Memory B cell (primary cell): ENCODE measurements at regions not wholly inside any gene's neighbourhood (a gene's known extent, or its start where the extent isn't known, plus 50 kb on each side); places are given as distances from the start of the nearest gene placed in this dataset.
"Not testable (repeated sequence)": the region's sequence is repeated elsewhere in the genome, so short reads cannot be mapped to it uniquely, and the experiment has no call there.

Experiments
- ATAC-seq: fragments of 150-1000 bp; cut with Tn5 transposase; 2 replicates; pipeline ENCODE4 v1.10.0; 2021; ENCODE audit warnings: low read depth, mild to moderate bottlenecking, moderate library complexity
- DNase-seq, 2 donors: peaks; one replicate each; pipeline ENCODE4 v3.0.0; 2022; ENCODE audit warnings: low spot score in 2 of 2
- H3K27ac Mint-ChIP-seq: one replicate; pipeline ENCODE4 v1.8.0; 2022; ENCODE audit warnings: mild to moderate bottlenecking, moderate library complexity, mixed read lengths
- H3K27me3 Mint-ChIP-seq: one replicate; pipeline ENCODE4 v1.8.0; 2022; ENCODE audit warnings: mixed read lengths
- H3K36me3 Mint-ChIP-seq: one replicate; pipeline ENCODE4 v1.8.0; 2022; ENCODE audit warnings: mild to moderate bottlenecking, mixed read lengths
- H3K4me1 Mint-ChIP-seq: one replicate; pipeline ENCODE4 v1.8.0; 2022; ENCODE audit warnings: mixed read lengths
- H3K4me3 Mint-ChIP-seq: one replicate; pipeline ENCODE4 v1.8.0; 2022; ENCODE audit warnings: mild to moderate bottlenecking, moderate library complexity, mixed read lengths
- H3K9me3 Mint-ChIP-seq: one replicate; pipeline ENCODE4 v1.8.0; 2022; ENCODE audit warnings: mixed read lengths

DNA sequence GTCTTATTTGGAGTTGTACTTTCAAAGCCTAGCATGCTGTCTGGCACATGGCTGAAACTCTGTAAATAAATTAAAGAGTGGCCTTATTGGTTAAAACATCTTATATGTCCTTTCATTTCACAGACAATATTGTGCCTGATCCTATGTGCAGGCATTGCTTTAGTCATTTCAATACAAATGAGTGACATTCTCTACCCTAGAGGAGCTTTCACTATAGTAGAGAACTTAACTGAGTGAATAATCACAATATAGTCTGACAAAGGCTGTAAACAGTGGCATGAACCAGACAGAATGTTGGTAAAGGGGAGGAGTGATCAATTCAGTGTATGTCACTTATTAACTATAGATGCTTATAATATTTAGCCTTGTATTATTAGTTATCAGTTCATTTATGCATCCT, 481.8 kb downstream of the TFAP2B start:
- Mint-ChIP-seq H3K36me3 (no peaks in the 10 kb centered on the region), H3K27ac (no peak overlapping the region), H3K4me1 (no peaks in the 10 kb centered on the region), H3K4me3 (no peak overlapping the region), H3K9me3 (peaks cover 1% of the 10 kb centered on the region), H3K27me3 (peaks cover 3% of the 10 kb centered on the region)
- no peak for DNase-seq
- ATAC-seq: no peak

DNA sequence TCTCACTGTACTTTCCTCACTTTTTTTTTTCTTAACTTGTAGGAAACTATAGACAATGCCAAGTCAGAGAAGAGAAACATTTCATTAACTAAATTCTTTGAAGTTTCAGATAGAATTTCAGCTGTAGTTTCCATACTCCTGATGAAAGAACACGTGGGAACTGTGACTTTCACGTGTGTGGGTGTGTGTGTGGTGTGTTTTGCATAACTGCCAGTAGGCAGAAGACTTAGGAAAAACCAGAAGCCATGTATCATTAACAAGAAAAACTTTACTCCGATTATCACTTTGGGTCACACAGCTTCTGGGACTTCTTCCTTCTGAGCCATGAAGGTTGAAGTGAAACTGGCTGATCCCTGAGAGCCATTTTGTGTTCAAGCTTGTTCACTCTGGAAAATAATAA, 483.3 kb downstream of the TFAP2B start:
- Mint-ChIP-seq H3K9me3 (peaks cover 1% of the 10 kb centered on the region), H3K36me3 (no peaks in the 10 kb centered on the region), H3K4me1 (no peaks in the 10 kb centered on the region), H3K27me3 (peaks cover 3% of the 10 kb centered on the region), H3K27ac (no peak overlapping the region), H3K4me3 (no peak overlapping the region)
- DNase-seq: no peak
- no peak for ATAC-seq

DNA sequence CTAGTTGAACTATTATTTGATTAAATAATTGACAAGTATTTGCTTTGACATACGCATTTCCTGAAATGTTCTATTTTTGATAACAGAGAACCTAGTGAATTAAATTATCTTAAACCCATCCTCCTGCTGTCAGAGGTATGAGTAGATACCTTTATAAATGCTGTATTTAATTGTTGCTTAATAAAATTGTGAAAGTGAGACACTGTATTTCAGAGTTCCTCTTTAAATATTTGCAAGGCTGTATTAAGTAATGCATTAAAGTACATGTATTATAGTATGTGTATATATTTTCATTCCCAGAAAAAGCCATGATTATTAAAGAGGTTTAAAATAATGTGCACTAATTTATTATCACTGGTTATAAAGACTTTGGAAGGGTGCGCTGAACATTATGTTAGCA, 483.8 kb downstream of the TFAP2B start:
- H3K27ac Mint-ChIP-seq: no peak overlapping the region
- H3K4me1 Mint-ChIP-seq: no peaks in the 10 kb centered on the region
- H3K9me3 Mint-ChIP-seq: peaks cover 1% of the 10 kb centered on the region
- no peak for ATAC-seq
- H3K36me3 Mint-ChIP-seq: no peaks in the 10 kb centered on the region
- H3K27me3 Mint-ChIP-seq: peaks cover 3% of the 10 kb centered on the region
- DNase-seq: no peak
- no peak overlapping the region for H3K4me3 Mint-ChIP-seq

DNA sequence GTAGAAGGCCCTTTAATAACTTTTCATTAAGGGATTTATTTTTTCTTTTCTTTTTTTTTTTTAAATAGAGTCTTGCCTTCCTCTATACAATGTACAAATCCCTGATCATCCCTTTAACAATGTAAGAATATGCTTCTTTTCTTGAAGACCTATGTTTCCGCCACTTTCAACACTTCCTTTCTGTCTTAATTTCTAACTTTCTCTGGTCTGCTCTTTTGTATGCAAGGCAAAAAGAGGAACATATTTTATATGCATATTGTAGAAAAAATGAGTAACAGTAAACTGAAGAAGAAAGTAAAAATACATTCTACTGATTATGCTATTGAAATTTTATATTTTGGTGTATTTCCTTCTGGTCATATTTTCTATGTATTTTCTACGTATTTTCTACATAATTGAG, 484.7 kb downstream of the TFAP2B start:
- ATAC-seq: no peak
- DNase-seq: no peak
- Mint-ChIP-seq H3K36me3 (no peaks in the 10 kb centered on the region), H3K9me3 (peaks cover 1% of the 10 kb centered on the region), H3K4me1 (no peaks in the 10 kb centered on the region), H3K4me3 (no peak overlapping the region), H3K27ac (no peak overlapping the region), H3K27me3 (peaks cover 2% of the 10 kb centered on the region)

DNA sequence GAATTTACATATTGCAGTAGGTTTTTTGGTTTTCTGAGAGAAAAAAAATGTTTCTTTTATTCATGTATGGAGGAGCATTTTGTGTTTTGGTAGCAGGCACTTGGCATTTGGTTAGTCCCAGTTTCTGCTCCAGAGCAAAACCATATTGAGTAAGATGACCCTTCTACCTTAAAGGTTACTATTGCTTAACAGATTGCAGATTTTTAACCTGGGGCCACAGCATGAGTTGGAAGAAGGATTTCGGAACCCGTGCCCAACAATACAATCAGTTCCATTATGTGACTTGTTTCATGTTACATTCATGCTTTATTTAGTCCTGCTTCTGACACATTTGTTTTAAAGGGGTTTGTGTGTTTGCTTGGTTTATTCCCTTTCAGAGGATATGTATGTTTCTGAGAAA, 496.3 kb downstream of the TFAP2B start:
- Mint-ChIP-seq H3K4me1 (no peaks in the 10 kb centered on the region), H3K9me3 (no peaks in the 10 kb centered on the region), H3K36me3 (no peaks in the 10 kb centered on the region), H3K27ac (no peak overlapping the region), H3K4me3 (no peak overlapping the region), H3K27me3 (no peaks in the 10 kb centered on the region)
- DNase-seq (no peak), ATAC-seq (no peak)

DNA sequence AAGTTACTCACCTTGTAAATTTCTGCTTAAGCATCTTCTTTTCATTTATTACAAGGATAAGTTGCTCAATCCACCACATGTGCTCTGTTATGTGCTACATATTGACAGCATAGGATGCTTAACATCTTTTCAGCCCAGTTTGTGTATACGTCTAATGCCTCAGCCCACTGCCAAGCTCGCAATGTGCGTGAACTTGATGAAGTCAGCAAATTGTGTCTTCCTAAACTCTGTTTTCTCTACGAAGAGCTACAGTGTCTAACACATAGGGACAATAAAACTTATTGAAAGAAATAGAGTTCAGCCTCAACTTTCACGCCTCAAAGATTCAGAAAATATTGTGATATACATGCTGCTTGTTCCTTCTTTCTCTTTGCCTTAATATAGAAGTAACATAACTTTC, 500.0 kb downstream of the TFAP2B start:
- no peaks in the 10 kb centered on the region for H3K4me1 Mint-ChIP-seq
- H3K9me3 Mint-ChIP-seq: peaks cover 4% of the 10 kb centered on the region
- no peak for ATAC-seq
- H3K27me3 Mint-ChIP-seq: no peaks in the 10 kb centered on the region
- no peak overlapping the region for H3K4me3 Mint-ChIP-seq
- no peak for DNase-seq
- H3K36me3 Mint-ChIP-seq: no peaks in the 10 kb centered on the region
- H3K27ac Mint-ChIP-seq: no peak overlapping the region

DNA sequence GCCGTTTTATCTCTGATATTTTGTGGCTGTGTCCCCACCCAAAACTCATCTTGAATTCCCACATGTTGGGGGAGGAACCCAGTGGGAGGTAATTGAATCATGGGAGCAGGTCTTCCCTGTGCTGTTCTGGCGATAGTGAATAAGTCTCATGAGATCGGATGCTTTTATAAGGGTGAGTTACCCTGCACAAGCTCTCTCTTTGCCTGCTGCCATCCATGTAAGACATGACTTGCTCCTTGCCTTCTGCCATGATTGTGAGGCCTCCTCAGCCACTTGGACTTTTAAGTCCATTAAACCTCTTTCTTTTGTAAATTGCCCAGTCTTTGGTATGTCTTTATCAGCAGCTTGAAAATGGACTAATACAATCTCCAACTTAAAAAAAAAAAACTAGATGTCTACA, 502.8 kb downstream of the TFAP2B start:
- not testable (repeated sequence) for H3K36me3 Mint-ChIP-seq, H3K9me3 Mint-ChIP-seq, H3K27ac Mint-ChIP-seq, H3K27me3 Mint-ChIP-seq, H3K4me3 Mint-ChIP-seq, DNase-seq, H3K4me1 Mint-ChIP-seq, ATAC-seq

DNA sequence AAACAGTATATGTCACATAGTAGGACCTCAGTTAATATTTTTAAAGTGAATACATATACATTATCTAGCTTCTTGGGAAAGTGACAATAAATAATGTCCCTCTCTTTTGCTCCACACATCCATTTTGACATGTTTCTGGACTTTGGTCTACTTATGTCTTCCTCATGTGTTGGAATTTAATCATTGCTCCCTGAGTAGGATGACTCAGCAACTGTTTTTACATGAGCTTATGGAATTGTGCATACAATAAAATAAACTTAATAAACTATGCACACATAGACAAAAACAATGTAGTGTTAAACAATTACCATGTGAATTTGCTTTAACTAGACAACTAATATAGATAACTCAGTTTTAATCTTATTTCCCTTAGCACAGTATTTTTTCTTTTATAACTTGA, 503.8 kb downstream of the TFAP2B start:
- Mint-ChIP-seq H3K9me3 (peaks cover 4% of the 10 kb centered on the region), H3K27ac (no peak overlapping the region), H3K4me3 (no peak overlapping the region), H3K36me3 (no peaks in the 10 kb centered on the region), H3K4me1 (no peaks in the 10 kb centered on the region), H3K27me3 (no peaks in the 10 kb centered on the region)
- ATAC-seq (no peak), DNase-seq (no peak)

DNA sequence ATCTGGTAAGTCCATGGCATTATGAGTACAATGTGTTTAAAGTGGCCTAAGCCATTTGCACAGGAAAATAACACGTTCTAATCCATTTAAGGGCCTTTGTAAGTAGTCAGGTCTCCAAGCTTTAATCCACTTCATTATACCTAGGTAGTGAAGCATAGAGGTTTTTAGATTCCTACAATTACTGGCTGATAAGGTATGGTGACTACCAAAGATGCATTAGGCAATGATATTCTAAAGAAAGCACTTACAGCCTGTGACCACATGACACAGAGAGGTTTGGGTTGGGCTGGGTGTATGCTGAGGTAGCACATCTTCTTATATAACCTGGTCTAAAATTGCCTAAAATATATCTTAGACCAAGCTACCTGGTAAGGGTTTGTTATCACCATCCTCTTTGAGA, 504.4 kb downstream of the TFAP2B start:
- ATAC-seq (no peak), DNase-seq (no peak)
- no peaks in the 10 kb centered on the region for H3K4me1 Mint-ChIP-seq
- peaks cover 4% of the 10 kb centered on the region for H3K9me3 Mint-ChIP-seq
- H3K36me3 Mint-ChIP-seq: no peaks in the 10 kb centered on the region
- H3K4me3 Mint-ChIP-seq: no peak overlapping the region
- no peaks in the 10 kb centered on the region for H3K27me3 Mint-ChIP-seq
- no peak overlapping the region for H3K27ac Mint-ChIP-seq

DNA sequence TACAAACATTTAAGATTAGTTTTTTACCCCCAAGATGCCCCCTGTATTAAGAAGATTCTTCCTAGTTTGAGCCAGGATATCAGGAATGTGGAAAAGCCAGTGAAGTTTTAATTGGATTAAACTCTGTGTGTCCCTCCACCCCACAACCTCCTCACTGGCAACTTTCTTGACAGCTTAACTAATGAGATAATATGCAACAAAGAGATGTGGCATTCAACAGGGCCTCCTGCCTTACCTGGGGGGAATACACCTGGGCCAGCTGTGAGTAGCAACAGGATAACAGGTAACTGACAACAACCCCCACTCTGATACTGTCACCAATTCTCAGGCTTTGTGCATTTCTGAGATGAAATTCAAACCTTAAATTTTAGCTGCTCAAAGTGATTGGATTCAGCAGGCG, 512.3 kb downstream of the TFAP2B start:
- peaks cover 2% of the 10 kb centered on the region for H3K9me3 Mint-ChIP-seq
- H3K4me1 Mint-ChIP-seq: no peaks in the 10 kb centered on the region
- no peaks in the 10 kb centered on the region for H3K27me3 Mint-ChIP-seq
- DNase-seq: no peak
- H3K27ac Mint-ChIP-seq: no peak overlapping the region
- H3K4me3 Mint-ChIP-seq: no peak overlapping the region
- ATAC-seq: no peak
- no peaks in the 10 kb centered on the region for H3K36me3 Mint-ChIP-seq

DNA sequence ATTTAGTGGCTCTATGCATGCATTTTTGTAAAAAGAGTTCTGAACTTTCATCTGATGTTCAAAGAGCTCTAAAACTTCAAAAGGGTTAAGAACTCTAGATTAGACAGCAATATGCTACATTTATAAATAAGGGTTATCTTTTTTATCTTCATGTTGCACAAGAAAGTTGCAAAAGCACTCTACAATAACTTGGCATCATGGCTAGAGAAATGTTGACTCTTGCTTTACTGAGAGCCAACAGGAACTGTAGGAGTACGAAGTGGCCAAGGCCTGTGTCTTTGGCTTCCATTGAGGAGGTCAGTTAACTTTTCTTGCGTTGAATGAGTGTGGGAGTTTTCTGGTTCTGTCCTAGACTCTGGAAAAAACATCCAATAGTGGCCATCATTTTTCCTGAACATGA, 516.9 kb downstream of the TFAP2B start:
- Mint-ChIP-seq H3K9me3 (peaks cover 3% of the 10 kb centered on the region), H3K36me3 (no peaks in the 10 kb centered on the region), H3K27me3 (no peaks in the 10 kb centered on the region), H3K4me3 (no peak overlapping the region), H3K4me1 (no peaks in the 10 kb centered on the region), H3K27ac (no peak overlapping the region)
- ATAC-seq (no peak), DNase-seq (no peak)

DNA sequence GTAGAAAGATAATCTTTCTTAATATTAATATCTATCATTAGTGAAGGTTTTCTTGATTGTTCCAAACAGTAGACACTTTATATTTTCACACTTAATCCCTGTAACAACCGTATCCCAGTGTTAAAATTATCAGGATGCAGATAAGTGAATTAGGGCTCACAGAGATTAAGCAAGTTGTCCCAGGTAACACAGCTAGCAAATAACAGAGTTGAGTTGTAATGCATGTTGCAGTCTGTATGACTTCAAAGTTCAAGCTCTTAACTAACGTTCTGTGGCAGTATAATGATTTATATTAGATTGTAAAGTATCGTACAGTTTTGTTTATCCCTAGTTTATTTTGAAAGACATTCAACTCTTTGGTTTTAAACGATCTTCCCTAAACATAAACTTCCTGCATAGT, 517.5 kb downstream of the TFAP2B start:
- no peak overlapping the region for H3K4me3 Mint-ChIP-seq
- no peaks in the 10 kb centered on the region for H3K27me3 Mint-ChIP-seq
- DNase-seq (no peak), ATAC-seq (no peak)
- no peaks in the 10 kb centered on the region for H3K36me3 Mint-ChIP-seq
- H3K9me3 Mint-ChIP-seq: peaks cover 3% of the 10 kb centered on the region
- H3K27ac Mint-ChIP-seq: no peak overlapping the region
- H3K4me1 Mint-ChIP-seq: no peaks in the 10 kb centered on the region

DNA sequence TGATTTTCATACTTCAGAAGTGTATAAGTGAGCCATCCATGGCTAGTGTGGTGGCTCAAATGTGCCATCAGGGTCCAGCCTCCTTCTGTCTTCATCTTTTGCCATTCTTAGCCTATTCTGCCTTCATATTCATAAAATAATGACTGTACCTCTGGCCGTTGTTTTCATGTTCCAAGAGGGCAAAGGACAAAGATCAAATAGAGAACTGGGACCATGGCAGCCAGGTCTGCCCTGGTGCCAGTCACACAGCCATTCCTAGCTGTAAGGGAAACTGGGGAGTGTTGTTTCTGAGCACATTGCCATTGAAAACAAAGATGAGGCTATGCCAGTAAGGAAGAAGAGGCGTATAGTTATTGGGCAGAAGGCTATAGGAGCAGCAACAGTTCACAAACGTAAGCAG, 518.6 kb downstream of the TFAP2B start:
- H3K4me3 Mint-ChIP-seq: no peak overlapping the region
- H3K4me1 Mint-ChIP-seq: no peaks in the 10 kb centered on the region
- H3K9me3 Mint-ChIP-seq: peaks cover 3% of the 10 kb centered on the region
- ATAC-seq: no peak
- H3K36me3 Mint-ChIP-seq: no peaks in the 10 kb centered on the region
- H3K27me3 Mint-ChIP-seq: no peaks in the 10 kb centered on the region
- H3K27ac Mint-ChIP-seq: no peak overlapping the region
- DNase-seq: no peak

DNA sequence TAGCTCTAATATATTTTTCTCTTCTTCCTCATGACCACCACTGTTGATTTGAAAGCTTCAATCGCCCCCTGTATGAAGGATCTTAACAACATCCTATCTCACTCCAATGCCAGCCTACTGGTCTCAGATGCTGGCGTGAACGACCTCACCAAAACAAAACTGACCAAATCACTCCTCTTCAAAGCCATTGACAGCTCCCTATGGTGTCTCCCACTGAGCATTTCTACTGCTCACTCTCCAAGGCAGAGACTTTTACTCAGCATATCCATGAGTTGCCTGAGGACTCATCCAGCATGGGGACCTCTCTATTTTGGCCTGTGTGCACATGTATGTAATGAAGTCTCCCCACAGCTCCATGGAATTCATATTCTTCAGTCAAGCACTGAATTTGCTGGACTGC, 520.4 kb downstream of the TFAP2B start:
- no peak for ATAC-seq
- no peaks in the 10 kb centered on the region for H3K27me3 Mint-ChIP-seq
- no peak overlapping the region for H3K4me3 Mint-ChIP-seq
- H3K4me1 Mint-ChIP-seq: no peaks in the 10 kb centered on the region
- H3K9me3 Mint-ChIP-seq: peaks cover 3% of the 10 kb centered on the region
- H3K36me3 Mint-ChIP-seq: no peaks in the 10 kb centered on the region
- no peak overlapping the region for H3K27ac Mint-ChIP-seq
- DNase-seq: no peak

DNA sequence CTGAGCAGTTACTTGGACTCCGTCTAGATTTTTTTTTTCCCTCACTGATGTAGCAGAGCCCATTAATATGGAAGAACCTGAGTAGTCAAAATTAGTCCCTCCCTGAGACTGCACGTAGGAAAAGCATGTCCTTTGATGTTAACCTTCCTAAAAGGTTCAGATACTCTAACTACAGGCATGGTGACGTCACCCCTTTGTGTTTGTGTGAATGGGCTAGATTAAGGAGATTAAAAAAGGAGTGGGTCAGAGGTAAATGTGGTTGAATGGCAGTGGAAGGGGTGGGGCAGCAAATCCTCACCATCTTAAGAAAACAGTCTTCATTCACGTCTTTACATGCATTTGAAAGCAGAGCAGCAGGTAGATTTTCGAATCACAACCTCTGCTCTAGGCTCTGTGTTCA, 521.1 kb downstream of the TFAP2B start:
- ATAC-seq (no peak), DNase-seq (no peak)
- H3K36me3 Mint-ChIP-seq: no peaks in the 10 kb centered on the region
- H3K27me3 Mint-ChIP-seq: no peaks in the 10 kb centered on the region
- H3K4me1 Mint-ChIP-seq: no peaks in the 10 kb centered on the region
- H3K27ac Mint-ChIP-seq: no peak overlapping the region
- H3K4me3 Mint-ChIP-seq: no peak overlapping the region
- peaks cover 1% of the 10 kb centered on the region for H3K9me3 Mint-ChIP-seq

DNA sequence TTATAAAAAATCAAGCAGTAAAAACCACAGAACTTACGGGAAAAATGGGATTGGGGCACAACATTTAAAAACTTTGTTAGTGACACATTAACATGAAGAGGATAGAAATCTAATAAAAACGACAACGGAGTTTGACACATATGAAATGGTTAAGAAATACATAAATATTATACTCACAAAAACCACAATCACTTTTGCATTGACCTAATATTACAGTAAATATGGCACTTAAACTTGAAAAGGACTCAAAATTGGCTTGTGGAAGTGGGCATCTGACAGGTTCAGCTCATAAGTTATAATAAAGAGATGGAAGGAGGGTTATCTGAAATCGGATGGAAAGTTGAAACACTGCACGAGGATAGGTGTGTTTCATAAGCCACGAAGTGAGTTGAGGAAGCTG, 523.7 kb downstream of the TFAP2B start:
- H3K9me3 Mint-ChIP-seq: peaks cover 4% of the 10 kb centered on the region
- no peak for ATAC-seq
- no peak overlapping the region for H3K4me3 Mint-ChIP-seq
- H3K27me3 Mint-ChIP-seq: no peaks in the 10 kb centered on the region
- no peaks in the 10 kb centered on the region for H3K4me1 Mint-ChIP-seq
- no peak overlapping the region for H3K27ac Mint-ChIP-seq
- no peak for DNase-seq
- H3K36me3 Mint-ChIP-seq: no peaks in the 10 kb centered on the region
